NT2/D1 (cell line): ENCODE measurements at regions not wholly inside any gene's neighbourhood (a gene's known extent, or its start where the extent isn't known, plus 50 kb on each side); places are given as distances from the start of the nearest gene placed in this dataset.

ENCODE experiments used
- SUZ12 ChIP-seq: IDR thresholded peaks from 2 replicates; pipeline ENCODE4 v1.6.1; 2011; ENCODE audit not compliant: insufficient read length, insufficient read depth; ENCODE audit errors: extremely low read depth
- YY1 ChIP-seq: IDR thresholded peaks from 2 replicates; pipeline ENCODE4 v1.6.1; 2011; ENCODE audit not compliant: insufficient read length, insufficient read depth
- ZNF274 ChIP-seq: IDR thresholded peaks from 2 replicates; pipeline ENCODE4 v1.6.1; 2011; ENCODE audit warnings: mild to moderate bottlenecking, low read depth, low read length

DNA sequence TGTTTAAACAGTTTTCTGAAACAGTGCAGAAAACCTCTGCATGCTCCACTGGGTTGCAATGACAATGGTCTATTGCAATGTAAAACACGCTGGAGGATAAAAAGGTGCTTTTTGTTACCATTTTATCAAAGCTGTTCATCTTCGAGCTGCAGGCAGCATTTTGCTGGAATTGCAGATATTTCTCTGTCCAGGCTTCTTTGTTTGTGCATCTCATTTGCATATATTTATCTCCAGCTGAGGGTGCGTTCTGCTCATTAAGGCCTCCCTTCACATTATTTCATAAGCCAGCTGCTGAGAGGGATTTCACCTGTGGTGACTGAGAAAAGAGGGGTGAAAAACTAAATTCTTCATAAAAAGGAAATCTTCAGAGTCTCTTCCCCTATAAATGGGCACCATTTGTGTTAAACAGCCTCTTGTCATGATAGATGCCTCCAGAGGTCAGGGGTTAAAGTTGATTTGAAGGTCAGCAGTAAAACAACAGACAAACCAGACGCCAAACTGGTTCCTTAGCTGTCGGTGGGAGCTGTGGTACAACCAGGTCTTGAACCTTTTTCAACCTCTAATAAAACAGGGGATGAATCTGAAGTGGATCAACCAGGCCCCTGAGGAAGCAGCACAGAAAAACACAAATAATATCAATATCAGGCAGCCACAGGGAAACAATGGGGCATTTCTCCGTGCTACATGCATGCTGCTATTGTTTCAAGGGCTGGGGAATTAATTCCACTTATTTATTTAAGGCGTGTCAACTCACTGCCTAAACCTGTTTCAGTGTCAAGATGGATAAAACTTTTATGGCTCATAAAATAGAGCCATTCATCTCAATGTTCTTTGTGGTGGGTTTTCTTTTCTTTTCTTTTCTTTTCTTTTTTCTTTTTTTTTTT is 265.1 kb downstream of the MEIS1 start:
- no peak for TF ChIP-seq YY1
- TF ChIP-seq ZNF274 = no peak
- TF ChIP-seq SUZ12 = no peak
